NCI-H446 treated with DMSO at 0.1 percent for 48 hours (cell line): ENCODE measurements at regions not wholly inside any gene's neighbourhood (a gene's known extent, or its start where the extent isn't known, plus 50 kb on each side); places are given as distances from the start of the nearest gene placed in this dataset.
"Not testable (repeated sequence)": the region's sequence is repeated elsewhere in the genome, so short reads cannot be mapped to it uniquely, and the experiment has no call there.

ENCODE experiments used
- DNase-seq: peaks from one replicate; lab custom pipeline; 2025; lab: John Stamatoyannopoulos, UW

GRCh38 chr21:14903172-14903865 lies 161.5 kb downstream of the NRIP1 start:
- DNase-seq = no peak

GRCh38 chr21:14901482-14901958 lies 163.3 kb downstream of the NRIP1 start:
- no peak for DNase-seq

- no peak for DNase-seq
Measured at GRCh38 chr21:14900611-14901010, 164.2 kb downstream of the NRIP1 start.

GRCh38 chr21:14900058-14900457 lies 164.7 kb downstream of the NRIP1 start:
- no peak for DNase-seq

- no peak for DNase-seq
Measured at GRCh38 chr21:14895792-14896191, 169.0 kb downstream of the NRIP1 start.

- no peak for DNase-seq
Measured at GRCh38 chr21:14890141-14890540, 174.7 kb downstream of the NRIP1 start.

GRCh38 chr21:14889080-14889810 lies 175.6 kb downstream of the NRIP1 start:
- no peak for DNase-seq

GRCh38 chr21:14888202-14888601 lies 176.6 kb downstream of the NRIP1 start:
- no peak for DNase-seq

GRCh38 chr21:14886001-14886400 lies 178.8 kb downstream of the NRIP1 start:
- DNase-seq = no peak

GRCh38 chr21:14883351-14883750 lies 181.4 kb downstream of the NRIP1 start:
- DNase-seq = no peak

GRCh38 chr21:14882545-14882944 lies 182.3 kb downstream of the NRIP1 start:
- DNase-seq = not testable (repeated sequence)

- no peak for DNase-seq
Measured at GRCh38 chr21:14881863-14882499, 182.8 kb downstream of the NRIP1 start.

GRCh38 chr21:14880922-14881321 lies 183.9 kb downstream of the NRIP1 start:
- no peak for DNase-seq

- DNase-seq = no peak
Measured at GRCh38 chr21:14879458-14879857, 185.3 kb downstream of the NRIP1 start.

GRCh38 chr21:14878971-14879370 lies 185.8 kb downstream of the NRIP1 start:
- DNase-seq = no peak

- DNase-seq = no peak
Measured at GRCh38 chr21:14877581-14878228, 187.1 kb downstream of the NRIP1 start.

GRCh38 chr21:14876524-14876840 lies 188.3 kb downstream of the NRIP1 start:
- DNase-seq = no peak

- no peak for DNase-seq
Measured at GRCh38 chr21:14875704-14876523, 188.9 kb downstream of the NRIP1 start.

GRCh38 chr21:14875186-14875585 lies 189.6 kb downstream of the NRIP1 start:
- DNase-seq = no peak

- DNase-seq = no peak
Measured at GRCh38 chr21:14874379-14874778, 190.4 kb downstream of the NRIP1 start.

- DNase-seq = no peak
Measured at GRCh38 chr21:14871861-14872260, 192.9 kb downstream of the NRIP1 start.

GRCh38 chr21:14870853-14871149 lies 194.0 kb downstream of the NRIP1 start:
- no peak for DNase-seq
